ENCODE measurements at regions not wholly inside any gene's neighbourhood (a gene's known extent, or its start where the extent isn't known, plus 50 kb on each side); places are given as distances from the start of the nearest gene placed in this dataset.
"Not testable (repeated sequence)": the region's sequence is repeated elsewhere in the genome, so short reads cannot be mapped to it uniquely, and the experiment has no call there.

DNA sequence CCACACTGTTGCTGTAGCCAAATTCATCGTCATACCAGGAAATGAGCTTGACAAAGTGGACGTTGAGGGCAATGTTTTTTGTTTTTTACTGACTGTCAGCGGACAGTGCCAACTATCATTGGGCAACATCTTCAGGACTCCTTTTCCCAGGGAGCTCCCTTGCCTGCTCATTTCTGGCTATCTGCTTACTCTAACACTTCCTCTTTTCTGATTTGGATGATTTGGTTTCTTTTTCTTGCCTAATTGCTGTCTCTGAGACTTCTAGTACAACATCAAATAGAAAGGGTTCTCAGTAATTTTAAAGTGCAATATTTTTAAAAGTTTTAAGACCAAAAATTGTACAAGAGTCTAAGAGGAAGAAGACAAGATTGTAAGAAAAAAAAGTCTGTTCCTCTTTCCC lies 92.0 kb upstream of the KLHL4 start:
- TF ChIP-seq POLR2AphosphoS5 (IDR thresholded peaks at IDR 0.05) (no peak), CTCF (IDR thresholded peaks at IDR 0.05) (no peak), EP300 (IDR thresholded peaks at IDR 0.05) (no peak), POLR2A (IDR thresholded peaks at IDR 0.05) (no peak)
- no peak overlapping the region for H3K27ac ChIP-seq
- no peaks in the 10 kb centered on the region for H3K9me3 ChIP-seq
- no peaks in the 10 kb centered on the region for H3K4me1 ChIP-seq
- DNase-seq = no peak
- H3K27me3 ChIP-seq = no peaks in the 10 kb centered on the region
- no peak overlapping the region for H3K4me3 ChIP-seq
- intact Hi-C loops (cut with DNase I) = no loop called here
- WGBS, 2 donors = 58 to 89% methylated on average over 3 of the region's 3 CpGs
- no peaks in the 10 kb centered on the region for H3K36me3 ChIP-seq

DNA sequence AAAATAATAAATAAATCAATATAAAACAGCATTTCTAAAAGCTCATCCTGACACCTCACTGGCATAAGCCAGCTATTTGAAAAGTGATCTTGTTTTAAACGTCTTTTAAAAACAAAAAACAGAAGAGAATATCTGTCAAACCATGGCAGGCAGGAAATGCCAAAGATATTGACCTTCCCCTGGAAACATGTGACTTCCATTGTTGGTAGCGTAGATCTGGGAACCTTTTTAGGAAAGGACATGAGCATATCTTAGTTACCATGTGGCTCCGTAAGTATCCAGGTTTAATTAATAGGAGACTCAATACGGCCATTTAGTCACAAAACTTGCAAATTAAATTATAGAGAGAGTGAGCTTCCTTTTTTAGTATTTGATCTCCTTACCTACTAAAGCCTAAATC lies 83.0 kb upstream of the KLHL4 start:
- no peak for TF ChIP-seq CTCF (IDR thresholded peaks at IDR 0.05)
- no peak for TF ChIP-seq POLR2AphosphoS5 (IDR thresholded peaks at IDR 0.05)
- TF ChIP-seq EP300 (IDR thresholded peaks at IDR 0.05) = no peak
- TF ChIP-seq POLR2A (IDR thresholded peaks at IDR 0.05) = no peak
- Histone ChIP-seq H3K36me3 (no peaks in the 10 kb centered on the region), H3K27me3 (no peaks in the 10 kb centered on the region), H3K27ac (no peak overlapping the region), H3K9me3 (no peaks in the 10 kb centered on the region), H3K4me1 (no peaks in the 10 kb centered on the region), H3K4me3 (no peak overlapping the region)
- no peak for DNase-seq
- intact Hi-C loops (cut with DNase I) = no loop called here
- 64 to 86% methylated on average over 4 of the region's 4 CpGs for WGBS, 2 donors

- DNase-seq; intact Hi-C loops (cut with DNase I); H3K36me3 ChIP-seq; H3K27ac ChIP-seq; H3K4me1 ChIP-seq; H3K27me3 ChIP-seq; H3K9me3 ChIP-seq; H3K4me3 ChIP-seq: not testable (repeated sequence)
- 80 to 92% methylated on average over 10 of the region's 10 CpGs for WGBS, 2 donors
Observed at GRCh38 chrX:87448613-87449012, 69.0 kb upstream of the KLHL4 start.

GRCh38 chrX:87465757-87466156 lies 51.8 kb upstream of the KLHL4 start:
- H3K9me3 ChIP-seq; DNase-seq; H3K36me3 ChIP-seq; H3K27me3 ChIP-seq; H3K27ac ChIP-seq; intact Hi-C loops (cut with DNase I); H3K4me1 ChIP-seq; H3K4me3 ChIP-seq: not testable (repeated sequence)
- WGBS, 2 donors = 87 to 90% methylated on average over 22 of the region's 23 CpGs

Small RNA genes lying in the stretch of these regions (small RNA-seq; reads per million reads assigned to genes)
- gene Z96811.1 = 0 reads per million in 3 donors
